ENCODE measurements at regions not wholly inside any gene's neighbourhood (a gene's known extent, or its start where the extent isn't known, plus 50 kb on each side); places are given as distances from the start of the nearest gene placed in this dataset.

DNA sequence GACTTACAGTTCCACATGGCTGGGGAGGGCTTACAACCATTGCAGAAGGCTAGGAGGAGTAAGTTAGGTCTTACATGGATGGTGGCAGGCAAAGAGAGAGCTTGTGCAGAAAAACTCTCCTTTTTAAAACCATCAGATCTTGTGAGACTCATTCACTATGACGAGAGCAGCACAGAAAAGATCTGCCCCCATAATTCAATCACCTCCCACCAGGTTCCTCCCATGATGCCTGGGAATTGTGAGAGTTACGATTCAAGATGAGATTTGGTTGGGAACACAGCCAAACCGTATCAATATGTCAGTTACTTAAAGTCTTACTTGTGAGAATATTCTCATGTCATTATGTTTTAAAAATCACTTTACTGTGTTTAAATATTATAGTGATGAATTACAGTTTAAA is 481.9 kb downstream of the ARL4A start:
- ATAC-seq (no peak), DNase-seq (no peak)
- no peaks in the 10 kb centered on the region for H3K9me3 Mint-ChIP-seq
- no peak overlapping the region for H3K4me3 Mint-ChIP-seq
- H3K27me3 Mint-ChIP-seq (ENCODE audit: low read depth): peaks cover 10% of the 10 kb centered on the region
- no peaks in the 10 kb centered on the region for H3K4me1 Mint-ChIP-seq (ENCODE audit: low read depth)
- H3K36me3 Mint-ChIP-seq (ENCODE audit: insufficient read depth): no peaks in the 10 kb centered on the region

DNA sequence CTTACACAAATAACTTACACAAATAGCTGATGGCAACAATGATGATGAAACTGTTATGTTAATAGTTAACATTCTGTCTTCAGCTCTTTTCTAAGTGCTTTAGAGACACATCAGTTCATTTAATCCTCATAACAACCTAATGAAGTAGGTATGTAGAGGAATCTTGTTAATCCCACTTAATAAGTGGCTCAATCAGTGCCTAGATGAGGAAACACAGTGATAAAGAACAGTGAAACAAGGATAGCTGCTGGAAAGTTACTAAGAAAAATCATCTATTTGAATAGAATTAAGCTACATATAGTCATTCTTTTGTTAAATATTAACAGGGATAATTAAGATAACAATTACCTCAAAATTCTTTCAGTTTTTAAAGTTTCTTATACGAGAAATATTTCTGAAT is 487.6 kb downstream of the ARL4A start:
- Mint-ChIP-seq H3K4me1 (ENCODE audit: low read depth) (no peaks in the 10 kb centered on the region), H3K4me3 (no peak overlapping the region), H3K9me3 (no peaks in the 10 kb centered on the region), H3K27me3 (ENCODE audit: low read depth) (peaks cover 5% of the 10 kb centered on the region), H3K36me3 (ENCODE audit: insufficient read depth) (no peaks in the 10 kb centered on the region)
- ATAC-seq (no peak), DNase-seq (no peak)

DNA sequence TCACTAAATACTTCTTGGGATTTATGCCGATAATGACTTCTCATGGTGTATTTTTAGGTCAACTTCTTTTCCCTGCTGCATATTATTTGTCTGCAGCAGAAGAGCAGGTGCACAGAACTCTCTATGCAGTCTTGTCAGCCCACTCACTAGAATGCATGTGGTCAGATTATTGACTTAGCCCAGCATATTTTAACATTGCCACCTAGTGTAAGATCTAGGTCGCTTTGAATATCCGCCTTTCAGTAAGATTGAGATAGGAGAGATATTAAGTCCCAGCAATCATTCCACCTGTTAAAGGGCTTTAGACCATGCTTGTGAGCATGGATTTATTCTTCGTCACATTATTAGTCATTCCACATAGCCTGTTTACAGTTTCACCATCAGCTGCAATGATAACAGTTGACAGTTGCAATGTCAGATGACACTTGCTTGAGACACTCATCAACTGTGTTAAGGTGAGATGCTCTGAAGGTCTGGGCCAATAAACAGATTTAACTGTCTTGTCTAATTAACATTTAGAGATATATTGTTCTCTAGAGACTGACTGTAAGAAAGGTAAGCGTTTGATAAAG is 491.7 kb downstream of the ARL4A start:
- ATAC-seq (no peak), DNase-seq (no peak)
- Mint-ChIP-seq H3K4me1 (ENCODE audit: low read depth) (no peaks in the 10 kb centered on the region), H3K27me3 (ENCODE audit: low read depth) (peaks cover 5% of the 10 kb centered on the region), H3K4me3 (no peak overlapping the region), H3K36me3 (ENCODE audit: insufficient read depth) (no peaks in the 10 kb centered on the region), H3K9me3 (no peaks in the 10 kb centered on the region)

DNA sequence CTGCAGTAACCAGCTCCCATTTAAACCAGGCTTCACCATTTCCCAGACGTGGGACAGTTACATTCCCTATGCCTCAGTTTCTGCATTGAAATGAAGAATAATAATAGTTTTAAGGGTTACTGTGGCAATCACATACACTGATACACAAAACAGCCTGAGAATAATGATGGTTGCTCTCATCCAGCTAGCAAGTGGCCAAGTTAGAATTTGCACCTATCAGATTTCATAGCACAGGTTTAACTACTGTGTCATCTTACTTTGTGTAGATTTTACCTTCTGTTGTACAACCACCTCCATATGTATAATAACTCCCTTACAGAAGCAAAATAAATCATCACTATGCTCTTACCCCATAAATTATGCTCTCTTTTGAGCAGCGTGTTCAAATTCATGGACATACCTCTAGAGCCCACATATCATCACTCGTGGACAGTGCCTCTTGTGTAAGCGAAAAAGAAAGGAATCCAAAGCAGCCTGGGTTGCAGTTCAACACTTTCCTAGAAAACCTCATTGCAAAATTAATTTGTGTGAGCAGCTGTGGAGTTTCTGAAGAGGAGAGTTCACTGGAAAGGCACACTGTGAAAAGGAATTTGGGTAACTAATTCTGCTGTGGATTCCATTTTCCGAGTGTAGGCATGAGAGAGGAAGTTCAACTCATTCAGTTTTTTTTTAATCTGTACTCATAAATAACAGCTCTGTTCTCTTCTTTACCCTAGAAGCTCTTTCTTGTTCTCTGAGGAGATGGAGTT is 492.5 kb downstream of the ARL4A start:
- ATAC-seq (no peak), DNase-seq (no peak)
- Mint-ChIP-seq H3K36me3 (ENCODE audit: insufficient read depth) (no peaks in the 10 kb centered on the region), H3K4me1 (ENCODE audit: low read depth) (no peaks in the 10 kb centered on the region), H3K27me3 (ENCODE audit: low read depth) (peaks cover 3% of the 10 kb centered on the region), H3K9me3 (no peaks in the 10 kb centered on the region), H3K4me3 (no peak overlapping the region)

DNA sequence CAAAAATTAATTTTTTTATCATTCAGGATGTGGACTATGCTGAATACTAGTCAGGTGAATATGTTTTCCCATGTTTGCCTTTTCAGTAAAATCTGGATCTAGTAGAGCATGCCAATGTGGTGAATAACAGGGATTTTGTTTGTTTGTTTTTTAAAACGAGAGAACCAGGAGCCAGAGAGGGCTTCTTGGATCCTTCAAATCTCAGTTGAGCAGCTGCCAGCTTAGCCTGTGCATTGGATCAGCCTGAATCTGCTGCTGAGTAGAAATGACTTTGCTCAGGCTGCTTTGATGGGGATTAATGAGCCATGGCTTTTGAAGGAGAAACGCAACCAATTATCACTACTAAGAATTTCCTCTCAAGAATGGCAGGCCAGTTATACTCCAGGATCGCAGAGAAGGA is 493.8 kb downstream of the ARL4A start:
- Mint-ChIP-seq H3K4me1 (ENCODE audit: low read depth) (no peaks in the 10 kb centered on the region), H3K27me3 (ENCODE audit: low read depth) (peaks cover 3% of the 10 kb centered on the region), H3K36me3 (ENCODE audit: insufficient read depth) (no peaks in the 10 kb centered on the region), H3K9me3 (no peaks in the 10 kb centered on the region), H3K4me3 (no peak overlapping the region)
- no peak for ATAC-seq
- DNase-seq: no peak

DNA sequence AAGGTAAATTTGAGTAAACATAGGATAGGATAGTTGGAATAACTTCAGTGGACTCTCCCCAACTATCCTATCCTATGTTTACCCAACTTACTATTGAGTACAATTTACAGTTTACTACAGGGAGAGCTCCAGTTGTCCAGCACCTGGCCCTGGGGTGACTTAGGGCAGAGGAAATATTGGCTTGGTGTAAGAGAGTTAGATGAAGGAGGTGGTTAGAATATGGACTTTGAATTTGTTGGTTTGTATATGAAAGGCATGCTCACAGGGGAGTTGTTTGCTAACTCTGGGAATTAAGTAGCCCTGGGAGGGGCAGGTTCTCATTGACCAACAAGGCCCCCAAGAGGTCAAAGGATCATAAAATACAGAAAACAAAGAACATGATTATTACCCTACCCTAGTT is 497.7 kb downstream of the ARL4A start:
- H3K36me3 Mint-ChIP-seq (ENCODE audit: insufficient read depth): no peaks in the 10 kb centered on the region
- H3K9me3 Mint-ChIP-seq: no peaks in the 10 kb centered on the region
- no peak overlapping the region for H3K4me3 Mint-ChIP-seq

DNA sequence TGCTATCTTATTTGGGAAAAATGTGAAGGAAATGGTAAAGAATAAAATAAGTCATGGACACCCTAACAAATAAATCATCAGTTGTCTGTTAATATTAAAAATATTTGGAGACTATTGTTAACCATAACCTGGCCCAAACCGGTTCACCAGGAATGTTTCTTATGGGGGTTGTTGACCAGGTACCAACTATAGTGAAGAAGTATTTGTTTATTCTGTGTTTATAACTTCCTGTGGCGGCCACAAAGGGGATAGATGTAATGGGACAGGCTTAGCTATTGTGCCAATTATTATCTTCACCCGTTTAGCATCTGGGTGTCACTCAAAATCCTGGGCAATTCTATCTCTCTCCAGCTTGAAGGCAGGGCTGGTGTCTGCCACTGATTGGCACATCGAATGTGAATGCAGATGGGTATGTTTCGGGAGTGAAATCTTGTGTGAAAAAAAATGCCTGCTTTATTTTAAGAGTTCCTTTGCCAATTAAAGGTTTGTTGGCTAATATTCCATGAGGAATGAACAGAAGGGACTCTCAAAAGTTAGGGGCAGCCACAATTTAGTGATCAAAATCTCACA is 500.9 kb downstream of the ARL4A start:
- Mint-ChIP-seq H3K27me3 (ENCODE audit: low read depth) (no peaks in the 10 kb centered on the region), H3K9me3 (no peaks in the 10 kb centered on the region), H3K4me3 (no peak overlapping the region), H3K36me3 (ENCODE audit: insufficient read depth) (no peaks in the 10 kb centered on the region), H3K4me1 (ENCODE audit: low read depth) (no peaks in the 10 kb centered on the region)
- ATAC-seq: no peak
- DNase-seq: no peak

More for the DNA sequence above, 497.7 kb downstream of the ARL4A start:
- DNase-seq (no peak), ATAC-seq (no peak)
- no peaks in the 10 kb centered on the region for H3K27me3 Mint-ChIP-seq (ENCODE audit: low read depth)
- H3K4me1 Mint-ChIP-seq (ENCODE audit: low read depth): no peaks in the 10 kb centered on the region

DNA sequence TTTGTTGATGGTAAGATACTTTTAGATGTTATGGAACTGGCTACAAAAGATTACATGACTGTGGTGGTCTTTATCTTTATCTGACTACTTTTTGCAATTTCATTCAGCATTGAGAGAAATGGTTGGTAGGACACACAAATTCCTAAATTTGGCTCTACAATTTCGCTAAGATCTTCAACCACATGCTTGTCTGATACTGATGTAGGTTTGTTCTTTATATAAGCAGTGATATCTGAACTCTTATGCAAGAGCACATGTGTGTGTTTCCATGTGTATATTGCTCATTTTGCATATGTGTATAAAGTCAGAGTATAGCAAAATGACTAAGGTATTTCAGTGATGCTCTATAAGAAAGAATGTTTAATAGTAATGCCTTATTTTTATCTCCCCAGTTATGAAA is 501.5 kb downstream of the ARL4A start:
- no peaks in the 10 kb centered on the region for H3K4me1 Mint-ChIP-seq (ENCODE audit: low read depth)
- no peaks in the 10 kb centered on the region for H3K9me3 Mint-ChIP-seq
- ATAC-seq (no peak), DNase-seq (no peak)
- no peak overlapping the region for H3K4me3 Mint-ChIP-seq
- no peaks in the 10 kb centered on the region for H3K36me3 Mint-ChIP-seq (ENCODE audit: insufficient read depth)
- H3K27me3 Mint-ChIP-seq (ENCODE audit: low read depth): no peaks in the 10 kb centered on the region

DNA sequence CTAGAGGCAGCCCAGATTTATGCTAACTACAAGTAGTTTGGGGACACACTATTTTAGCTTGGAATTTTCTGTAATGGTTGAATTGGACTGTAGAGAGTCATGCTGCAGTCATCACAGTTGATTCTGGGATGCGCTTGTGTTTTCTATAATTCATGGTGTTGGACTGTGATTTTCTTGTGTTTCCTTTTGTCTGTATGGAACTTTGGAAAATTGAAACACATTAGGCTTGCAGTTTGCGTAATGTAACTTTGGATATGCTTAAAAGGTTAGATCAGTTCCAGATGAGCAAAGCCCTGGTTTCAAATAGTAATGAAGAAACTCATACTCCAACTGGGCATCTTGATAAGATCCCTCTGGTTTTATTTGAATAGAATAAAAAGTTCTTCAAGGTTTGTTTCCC is 502.2 kb downstream of the ARL4A start:
- H3K4me3 Mint-ChIP-seq: no peak overlapping the region
- H3K9me3 Mint-ChIP-seq: no peaks in the 10 kb centered on the region
- no peaks in the 10 kb centered on the region for H3K4me1 Mint-ChIP-seq (ENCODE audit: low read depth)
- no peak for ATAC-seq
- DNase-seq: no peak
- H3K36me3 Mint-ChIP-seq (ENCODE audit: insufficient read depth): no peaks in the 10 kb centered on the region
- no peaks in the 10 kb centered on the region for H3K27me3 Mint-ChIP-seq (ENCODE audit: low read depth)

DNA sequence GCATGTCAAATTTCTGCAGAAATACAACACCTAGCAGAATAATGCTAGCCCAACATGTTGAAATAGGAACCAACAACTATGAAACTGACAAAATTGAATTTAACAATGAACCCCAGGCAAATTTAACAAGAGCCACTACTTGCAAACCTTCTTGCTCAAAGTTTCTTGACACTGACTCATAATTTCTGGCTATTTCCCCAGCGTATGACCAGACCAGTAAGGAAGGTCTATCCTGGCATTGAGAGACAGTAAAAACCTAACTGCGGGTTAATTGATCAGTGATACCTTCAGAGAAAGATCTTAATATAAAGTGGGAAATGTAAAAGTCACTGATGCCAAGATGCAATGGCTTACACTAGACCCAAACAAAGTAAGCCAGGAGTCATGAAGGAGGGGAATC is 510.1 kb downstream of the ARL4A start:
- H3K4me1 Mint-ChIP-seq (ENCODE audit: low read depth): no peaks in the 10 kb centered on the region
- no peaks in the 10 kb centered on the region for H3K27me3 Mint-ChIP-seq (ENCODE audit: low read depth)
- ATAC-seq: no peak
- H3K4me3 Mint-ChIP-seq: no peak overlapping the region
- no peaks in the 10 kb centered on the region for H3K36me3 Mint-ChIP-seq (ENCODE audit: insufficient read depth)
- no peaks in the 10 kb centered on the region for H3K9me3 Mint-ChIP-seq
- DNase-seq: no peak

DNA sequence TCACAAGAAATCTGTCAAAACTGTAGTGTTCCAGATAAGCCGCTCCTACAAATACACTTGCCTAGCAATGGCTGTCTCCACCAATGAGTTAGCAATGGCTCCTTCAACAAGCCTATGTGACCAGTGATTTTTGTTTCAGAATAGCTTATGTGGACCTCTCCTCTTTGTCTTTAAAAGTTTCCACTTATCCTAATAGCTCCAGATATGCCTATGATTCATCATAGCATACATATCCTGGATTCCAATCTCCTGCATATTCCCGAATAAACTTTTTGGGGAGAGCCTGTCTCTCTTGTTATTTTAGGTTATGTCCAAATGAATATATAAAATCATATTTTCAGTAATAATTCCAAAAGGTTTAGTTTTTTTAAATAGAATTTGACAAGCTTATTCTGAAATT is 510.6 kb downstream of the ARL4A start:
- DNase-seq (no peak), ATAC-seq (no peak)
- Mint-ChIP-seq H3K36me3 (ENCODE audit: insufficient read depth) (no peaks in the 10 kb centered on the region), H3K4me3 (no peak overlapping the region), H3K4me1 (ENCODE audit: low read depth) (no peaks in the 10 kb centered on the region), H3K27me3 (ENCODE audit: low read depth) (no peaks in the 10 kb centered on the region), H3K9me3 (no peaks in the 10 kb centered on the region)

DNA sequence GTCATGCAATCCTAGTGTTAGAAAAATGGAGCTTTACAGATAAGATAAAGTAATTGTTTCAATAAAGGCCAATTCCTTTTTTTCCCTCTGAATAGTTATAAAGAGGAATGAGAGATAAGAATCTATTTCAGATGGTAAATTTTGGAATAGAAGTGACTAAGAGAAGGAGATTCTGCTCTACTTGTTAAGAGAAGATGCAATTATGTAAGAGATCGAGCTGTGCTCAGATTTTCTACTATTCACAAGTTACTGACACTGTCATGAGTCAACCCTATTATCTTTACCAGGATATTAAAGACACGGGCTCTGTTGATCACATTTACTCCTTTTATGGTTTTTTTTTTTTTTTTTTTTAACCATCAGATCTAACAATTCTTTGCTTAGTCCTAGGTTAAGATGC is 511.3 kb downstream of the ARL4A start:
- DNase-seq: no peak
- Mint-ChIP-seq H3K4me1 (ENCODE audit: low read depth) (no peaks in the 10 kb centered on the region), H3K4me3 (no peak overlapping the region), H3K27me3 (ENCODE audit: low read depth) (no peaks in the 10 kb centered on the region), H3K36me3 (ENCODE audit: insufficient read depth) (no peaks in the 10 kb centered on the region), H3K9me3 (no peaks in the 10 kb centered on the region)
- ATAC-seq: no peak

DNA sequence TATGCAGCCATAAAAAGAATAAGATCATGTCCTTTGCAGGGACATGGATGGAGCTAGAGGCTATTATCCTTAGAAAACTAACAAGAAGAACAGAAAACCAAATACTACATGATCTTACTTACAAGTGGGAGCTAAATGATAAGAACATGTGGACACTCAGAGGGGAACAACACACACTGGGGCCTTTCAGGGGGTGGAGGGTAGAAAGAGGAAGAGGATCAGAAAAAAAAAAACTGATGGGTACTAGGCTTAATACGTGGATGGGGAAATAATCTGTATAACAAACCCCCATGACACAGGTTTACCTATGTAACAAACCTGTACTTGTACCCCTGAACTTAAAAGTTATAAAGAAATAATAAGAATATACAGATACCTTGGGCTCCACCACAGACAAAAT is 514.2 kb downstream of the ARL4A start:
- no peak for ATAC-seq
- no peaks in the 10 kb centered on the region for H3K9me3 Mint-ChIP-seq
- no peaks in the 10 kb centered on the region for H3K36me3 Mint-ChIP-seq (ENCODE audit: insufficient read depth)
- DNase-seq: no peak
- no peaks in the 10 kb centered on the region for H3K27me3 Mint-ChIP-seq (ENCODE audit: low read depth)
- no peaks in the 10 kb centered on the region for H3K4me1 Mint-ChIP-seq (ENCODE audit: low read depth)
- H3K4me3 Mint-ChIP-seq: no peak overlapping the region

DNA sequence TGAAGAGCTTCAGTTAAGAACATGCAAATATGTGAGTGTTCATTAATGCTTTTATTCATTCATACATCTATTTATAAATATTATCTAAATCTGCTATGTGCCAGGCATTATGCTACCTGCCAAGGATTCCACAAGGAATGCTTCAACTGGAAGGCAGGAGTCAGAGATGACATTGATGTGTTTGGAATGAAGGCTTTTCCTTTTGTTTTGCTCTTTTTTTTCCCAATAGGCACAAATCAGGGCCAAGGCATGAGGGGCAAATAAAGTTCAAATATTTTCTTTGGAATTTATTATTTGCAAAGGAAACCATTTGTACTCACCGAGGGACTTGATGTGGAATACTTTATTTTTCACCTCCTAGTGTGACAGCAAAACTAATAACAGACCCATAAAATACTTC is 530.3 kb downstream of the ARL4A start:
- no peak for DNase-seq
- Mint-ChIP-seq H3K27me3 (ENCODE audit: low read depth) (no peaks in the 10 kb centered on the region), H3K4me1 (ENCODE audit: low read depth) (no peaks in the 10 kb centered on the region), H3K36me3 (ENCODE audit: insufficient read depth) (no peaks in the 10 kb centered on the region), H3K4me3 (no peak overlapping the region), H3K9me3 (no peaks in the 10 kb centered on the region)
- no peak for ATAC-seq

DNA sequence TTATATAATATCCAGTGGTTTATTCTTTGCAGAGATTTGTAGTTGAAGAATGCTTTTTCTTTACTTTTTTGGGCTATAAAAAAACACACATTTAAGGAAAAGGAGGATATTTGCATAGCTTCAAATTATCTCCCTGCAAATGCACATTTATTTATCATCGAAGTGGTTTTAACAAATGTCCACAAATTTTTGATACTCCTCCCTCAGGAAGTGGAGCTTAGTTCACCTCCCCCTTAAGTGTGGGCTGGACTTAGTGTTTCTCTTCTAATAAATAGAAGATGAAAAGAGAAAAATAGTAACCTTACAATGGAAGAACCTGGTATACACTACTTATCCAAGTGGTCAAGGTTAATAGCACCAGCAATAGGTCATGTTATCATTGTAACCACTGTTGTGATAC is 537.6 kb downstream of the ARL4A start:
- H3K36me3 Mint-ChIP-seq (ENCODE audit: insufficient read depth): no peaks in the 10 kb centered on the region
- H3K9me3 Mint-ChIP-seq: no peaks in the 10 kb centered on the region
- no peak overlapping the region for H3K4me3 Mint-ChIP-seq
- DNase-seq (no peak), ATAC-seq (no peak)
- no peaks in the 10 kb centered on the region for H3K4me1 Mint-ChIP-seq (ENCODE audit: low read depth)
- H3K27me3 Mint-ChIP-seq (ENCODE audit: low read depth): no peaks in the 10 kb centered on the region

Data from activated T-cell treated with anti-CD3 and anti-CD28 coated beads, Interleukin-2, amount 50 U/mL, for 4 hours (primary cell).